ENCODE measurements at regions not wholly inside any gene's neighbourhood (a gene's known extent, or its start where the extent isn't known, plus 50 kb on each side); places are given as distances from the start of the nearest gene placed in this dataset.

DNA sequence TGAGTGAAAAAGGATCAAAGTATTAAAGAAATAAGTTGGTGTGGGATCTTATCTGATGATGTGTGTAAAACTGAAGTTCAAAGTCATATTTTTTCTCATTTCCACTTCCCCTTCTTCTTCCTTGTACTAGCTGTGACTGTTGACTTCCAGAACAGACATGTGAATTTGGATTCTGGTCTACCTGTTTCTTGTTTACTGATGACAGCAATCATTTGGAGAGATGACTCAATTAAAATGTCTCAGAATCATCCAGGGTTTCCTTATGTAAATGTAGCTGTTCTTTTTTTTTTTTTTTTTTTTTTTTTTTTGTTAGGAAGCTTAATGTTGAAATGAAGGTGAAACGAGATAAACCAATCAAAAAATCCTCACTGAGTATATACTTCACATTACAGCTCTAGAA, 819.9 kb upstream of the PIK3C3 start:
- no peak overlapping the region for H3K27ac ChIP-seq (ENCODE audit: control insufficient read depth, insufficient read depth)
- H2AFZ ChIP-seq (ENCODE audit: control insufficient read depth, low read depth, low read length) = no peak overlapping the region
- H3K27me3 ChIP-seq (replicated peaks in 1 of 2; ENCODE audit: control insufficient read depth in 2 of 2, insufficient read depth in 2 of 2, low read length in 1 of 2) = no peaks in the 10 kb centered on the region
- H4K20me1 ChIP-seq (ENCODE audit: control insufficient read depth, insufficient read depth) = no peaks in the 10 kb centered on the region
- DNase-seq (ENCODE audit: low read depth, low spot score) (no peak), ATAC-seq (no peak), FAIRE-seq (no peak)
- H3K4me3 ChIP-seq = no peak overlapping the region
- SMC1A ChIA-PET (ENCODE audit: uncharacterized antibody, unreplicated experiment) = interaction anchor here (0.7 kb wide), 1 partner anchor 330 kb away, joined by 3 read pairs; no protein-coding TSS in a partner anchor
- in situ Hi-C loops (cut with MboI) = no loop called here
- intact Hi-C loops (cut with micrococcal nuclease; ENCODE audit: unreplicated experiment) = no loop called here
- CTCF ChIA-PET = no interaction called here
- WGBS (ENCODE audit: insufficient coverage, insufficient replicate concordance, low lambda C conversion rate, missing lambda C conversion rate) = 0% methylated on average over 1 of the region's 1 CpG
- H3K9ac ChIP-seq (ENCODE audit: control insufficient read depth, insufficient read depth, low read length) = no peak overlapping the region
- H3K36me3 ChIP-seq (ENCODE audit: control insufficient read depth in 2 of 2, insufficient read depth in 2 of 2, low read length in 1 of 2) = no peaks in the 10 kb centered on the region
- H3K4me1 ChIP-seq (ENCODE audit: control insufficient read depth, insufficient read depth, low read length) = no peaks in the 10 kb centered on the region
- H3K9me3 ChIP-seq (replicated peaks; ENCODE audit: control insufficient read depth, insufficient read depth, low read length) = no peaks in the 10 kb centered on the region
- no peaks in the 10 kb centered on the region for H3K79me2 ChIP-seq (ENCODE audit: control insufficient read depth, insufficient read depth, low read length)
- POLR2A ChIA-PET = no interaction called here
- RAD21 ChIA-PET (ENCODE audit: unreplicated experiment) = no interaction called here
- no peak overlapping the region for H3K4me2 ChIP-seq (ENCODE audit: control insufficient read depth, insufficient read depth)
- no TSS peak for BruUV-seq (replicated peaks)
- TF ChIP-seq ESRRA (IDR thresholded peaks at IDR 0.05; ENCODE audit: low read length) = no peak
- TF ChIP-seq, protein P1, sequence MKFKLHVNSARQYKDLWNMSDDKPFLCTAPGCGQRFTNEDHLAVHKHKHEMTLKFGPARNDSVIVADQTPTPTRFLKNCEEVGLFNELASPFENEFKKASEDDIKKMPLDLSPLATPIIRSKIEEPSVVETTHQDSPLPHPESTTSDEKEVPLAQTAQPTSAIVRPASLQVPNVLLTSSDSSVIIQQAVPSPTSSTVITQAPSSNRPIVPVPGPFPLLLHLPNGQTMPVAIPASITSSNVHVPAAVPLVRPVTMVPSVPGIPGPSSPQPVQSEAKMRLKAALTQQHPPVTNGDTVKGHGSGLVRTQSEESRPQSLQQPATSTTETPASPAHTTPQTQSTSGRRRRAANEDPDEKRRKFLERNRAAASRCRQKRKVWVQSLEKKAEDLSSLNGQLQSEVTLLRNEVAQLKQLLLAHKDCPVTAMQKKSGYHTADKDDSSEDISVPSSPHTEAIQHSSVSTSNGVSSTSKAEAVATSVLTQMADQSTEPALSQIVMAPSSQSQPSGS (IDR thresholded peaks at IDR 0.05; ENCODE audit: low read length) = no peak
- TF ChIP-seq ZZZ3 (IDR thresholded peaks at IDR 0.05; ENCODE audit: control insufficient read depth, insufficient read length, low read depth) = no peak
- TF ChIP-seq, protein P2, sequence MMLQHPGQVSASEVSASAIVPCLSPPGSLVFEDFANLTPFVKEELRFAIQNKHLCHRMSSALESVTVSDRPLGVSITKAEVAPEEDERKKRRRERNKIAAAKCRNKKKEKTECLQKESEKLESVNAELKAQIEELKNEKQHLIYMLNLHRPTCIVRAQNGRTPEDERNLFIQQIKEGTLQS (IDR thresholded peaks at IDR 0.05; ENCODE audit: borderline replicate concordance, extremely low read depth, low read depth, low read length) = no peak
- TF ChIP-seq LARP7 (IDR thresholded peaks at IDR 0.05) = no peak
- no peak for TF ChIP-seq SUZ12 (IDR thresholded peaks at IDR 0.05; ENCODE audit: unreplicated experiment)
- TF ChIP-seq NR2C2 (IDR thresholded peaks at IDR 0.05; ENCODE audit: borderline replicate concordance, control insufficient read depth, insufficient read length, low read depth) = no peak
- TF ChIP-seq FOXK2 (IDR thresholded peaks at IDR 0.05) = no peak
- no peak for TF ChIP-seq TAF1 (IDR thresholded peaks at IDR 0.05; ENCODE audit: borderline replicate concordance, low read depth, low read length)
- no peak for TF ChIP-seq ZBED1 (IDR thresholded peaks at IDR 0.05; ENCODE audit: borderline replicate concordance)
- no peak for TF ChIP-seq KAT2A (conservative IDR thresholded peaks at IDR 0.05; ENCODE audit: control insufficient read depth, low read depth, low read length)
- TF ChIP-seq STAT1 (conservative IDR thresholded peaks at IDR 0.05) = no peak
- no peak for TF ChIP-seq NFIC (IDR thresholded peaks at IDR 0.05; ENCODE audit: low read depth, low read length)
- TF ChIP-seq, protein P3, sequence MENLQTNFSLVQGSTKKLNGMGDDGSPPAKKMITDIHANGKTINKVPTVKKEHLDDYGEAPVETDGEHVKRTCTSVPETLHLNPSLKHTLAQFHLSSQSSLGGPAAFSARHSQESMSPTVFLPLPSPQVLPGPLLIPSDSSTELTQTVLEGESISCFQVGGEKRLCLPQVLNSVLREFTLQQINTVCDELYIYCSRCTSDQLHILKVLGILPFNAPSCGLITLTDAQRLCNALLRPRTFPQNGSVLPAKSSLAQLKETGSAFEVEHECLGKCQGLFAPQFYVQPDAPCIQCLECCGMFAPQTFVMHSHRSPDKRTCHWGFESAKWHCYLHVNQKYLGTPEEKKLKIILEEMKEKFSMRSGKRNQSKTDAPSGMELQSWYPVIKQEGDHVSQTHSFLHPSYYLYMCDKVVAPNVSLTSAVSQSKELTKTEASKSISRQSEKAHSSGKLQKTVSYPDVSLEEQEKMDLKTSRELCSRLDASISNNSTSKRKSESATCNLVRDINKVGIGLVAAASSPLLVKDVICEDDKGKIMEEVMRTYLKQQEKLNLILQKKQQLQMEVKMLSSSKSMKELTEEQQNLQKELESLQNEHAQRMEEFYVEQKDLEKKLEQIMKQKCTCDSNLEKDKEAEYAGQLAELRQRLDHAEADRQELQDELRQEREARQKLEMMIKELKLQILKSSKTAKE (IDR thresholded peaks at IDR 0.05; ENCODE audit: low read depth, poor library complexity, severe bottlenecking) = no peak
- TF ChIP-seq IKZF2 (IDR thresholded peaks at IDR 0.05) = no peak
- TF ChIP-seq EED (IDR thresholded peaks at IDR 0.05; ENCODE audit: low read depth) = no peak
- TF ChIP-seq RELA (IDR thresholded peaks at IDR 0.05; ENCODE audit: borderline replicate concordance, partially characterized antibody) = no peak
- no peak for TF ChIP-seq HCFC1 (IDR thresholded peaks at IDR 0.05; ENCODE audit: low read length)
- TF ChIP-seq, protein P4, sequence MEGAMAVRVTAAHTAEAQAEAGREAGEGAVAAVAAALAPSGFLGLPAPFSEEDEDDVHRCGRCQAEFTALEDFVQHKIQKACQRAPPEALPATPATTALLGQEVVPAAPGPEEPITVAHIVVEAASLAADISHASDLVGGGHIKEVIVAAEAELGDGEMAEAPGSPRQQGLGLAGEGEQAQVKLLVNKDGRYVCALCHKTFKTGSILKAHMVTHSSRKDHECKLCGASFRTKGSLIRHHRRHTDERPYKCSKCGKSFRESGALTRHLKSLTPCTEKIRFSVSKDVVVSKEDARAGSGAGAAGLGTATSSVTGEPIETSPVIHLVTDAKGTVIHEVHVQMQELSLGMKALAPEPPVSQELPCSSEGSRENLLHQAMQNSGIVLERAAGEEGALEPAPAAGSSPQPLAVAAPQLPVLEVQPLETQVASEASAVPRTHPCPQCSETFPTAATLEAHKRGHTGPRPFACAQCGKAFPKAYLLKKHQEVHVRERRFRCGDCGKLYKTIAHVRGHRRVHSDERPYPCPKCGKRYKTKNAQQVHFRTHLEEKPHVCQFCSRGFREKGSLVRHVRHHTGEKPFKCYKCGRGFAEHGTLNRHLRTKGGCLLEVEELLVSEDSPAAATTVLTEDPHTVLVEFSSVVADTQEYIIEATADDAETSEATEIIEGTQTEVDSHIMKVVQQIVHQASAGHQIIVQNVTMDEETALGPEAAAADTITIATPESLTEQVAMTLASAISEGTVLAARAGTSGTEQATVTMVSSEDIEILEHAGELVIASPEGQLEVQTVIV (IDR thresholded peaks at IDR 0.05; ENCODE audit: borderline replicate concordance, partially characterized antibody) = no peak

Data from GM12878 (cell line).